Ishikawa (cell line): ENCODE measurements at regions not wholly inside any gene's neighbourhood (a gene's known extent, or its start where the extent isn't known, plus 50 kb on each side); places are given as distances from the start of the nearest gene placed in this dataset.

Source experiments
- EP300 ChIP-seq: IDR thresholded peaks from 2 replicates; pipeline ENCODE4 v1.6.1; 2012; ENCODE audit warnings: borderline replicate concordance
- NFIC ChIP-seq: IDR thresholded peaks from 2 replicates; pipeline ENCODE4 v1.6.1; 2012
- RAD21 ChIP-seq: IDR thresholded peaks from 2 replicates; pipeline ENCODE4 v1.6.1; 2012; ENCODE audit warnings: low read depth
- TAF1 ChIP-seq: IDR thresholded peaks from 2 replicates; pipeline ENCODE4 v1.6.1; 2012; ENCODE audit warnings: low read depth, mild to moderate bottlenecking
- TCF12 ChIP-seq: IDR thresholded peaks from 2 replicates; pipeline ENCODE4 v1.6.1; 2012; ENCODE audit warnings: low read depth
- TF ChIP-seq, protein P1 (sequence below): IDR thresholded peaks from 2 replicates; pipeline ENCODE4 v1.6.1; 2012

DNA sequence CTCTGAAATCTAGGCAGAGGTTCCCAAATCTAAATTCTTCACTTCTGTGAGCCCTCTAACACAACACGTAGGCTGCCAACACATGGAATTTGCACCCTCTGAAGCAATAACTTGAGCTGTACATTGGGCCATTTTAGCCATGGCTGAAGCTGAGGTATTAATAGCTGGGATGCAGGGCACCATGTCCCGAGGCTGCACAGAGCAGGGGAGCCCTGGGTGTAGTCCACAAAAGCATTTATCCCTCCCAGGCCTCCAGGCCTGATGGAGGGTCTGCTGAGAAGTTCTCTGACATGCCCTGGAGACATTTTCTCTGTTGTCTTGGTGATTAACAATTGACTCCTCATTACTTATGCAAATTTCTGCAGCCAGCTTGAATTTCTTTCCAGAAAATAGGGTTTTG, 127.9 kb downstream of the PABPC4L start:
- TF ChIP-seq TCF12 (no peak), TAF1 (no peak), RAD21 (no peak), EP300 (no peak), NFIC (no peak)
- TF ChIP-seq, protein P1, sequence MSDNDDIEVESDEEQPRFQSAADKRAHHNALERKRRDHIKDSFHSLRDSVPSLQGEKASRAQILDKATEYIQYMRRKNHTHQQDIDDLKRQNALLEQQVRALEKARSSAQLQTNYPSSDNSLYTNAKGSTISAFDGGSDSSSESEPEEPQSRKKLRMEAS: no peak
